ENCODE measurements at regions not wholly inside any gene's neighbourhood (a gene's known extent, or its start where the extent isn't known, plus 50 kb on each side); places are given as distances from the start of the nearest gene placed in this dataset.
"Not testable (repeated sequence)": the region's sequence is repeated elsewhere in the genome, so short reads cannot be mapped to it uniquely, and the experiment has no call there.

DNA sequence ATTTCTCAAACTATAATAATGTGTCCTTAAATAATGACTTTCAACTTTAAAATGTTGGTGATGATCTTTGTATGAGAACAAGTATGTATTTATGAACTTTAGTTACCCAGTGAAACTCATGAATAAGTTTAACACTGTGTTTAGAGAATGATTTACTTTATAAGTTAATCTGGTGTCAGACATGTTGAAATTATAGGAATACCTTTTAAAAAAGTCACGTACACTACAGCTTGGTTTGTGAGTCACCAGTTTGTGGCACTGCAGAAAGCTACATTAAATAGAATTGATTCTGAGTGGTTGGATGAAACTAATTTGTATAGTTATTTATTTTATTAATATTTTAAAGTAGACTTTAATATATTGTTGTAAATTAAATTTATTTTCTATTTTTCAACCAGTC is 1366.2 kb upstream of the PCDH20 start:
- DNase-seq = no peak

GRCh38 chr13:62779161-62779560 is 1363.5 kb upstream of the PCDH20 start:
- no peak for DNase-seq

GRCh38 chr13:62767473-62767872 is 1351.8 kb upstream of the PCDH20 start:
- DNase-seq = no peak

- DNase-seq = no peak
Observed at GRCh38 chr13:62760724-62761123, 1345.1 kb upstream of the PCDH20 start.

GRCh38 chr13:62747629-62748028 is 1332.0 kb upstream of the PCDH20 start:
- peak; percentile 80 for DNase-seq

- DNase-seq = peak; percentile 63
Observed at GRCh38 chr13:62747152-62747551, 1331.5 kb upstream of the PCDH20 start.

GRCh38 chr13:62729746-62730145 is 1314.1 kb upstream of the PCDH20 start:
- not testable (repeated sequence) for DNase-seq

DNA sequence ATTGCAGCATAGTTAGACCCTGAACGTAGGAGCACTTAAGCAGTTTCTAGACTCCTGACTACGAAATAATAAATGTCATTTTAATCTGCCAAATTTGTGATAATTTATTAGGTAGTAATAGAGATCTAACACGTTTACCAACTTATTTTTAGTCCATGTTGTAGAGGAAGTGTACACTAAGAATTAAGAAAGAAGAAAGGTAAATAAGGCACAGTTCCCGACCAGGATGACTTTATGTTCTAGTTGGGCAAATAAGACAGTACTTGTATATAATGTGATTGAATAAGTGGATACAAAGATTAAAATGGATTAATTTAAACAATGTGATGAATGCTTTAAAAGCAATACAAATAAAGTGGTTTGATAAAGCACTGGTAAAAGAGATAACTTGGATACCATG is 1306.2 kb upstream of the PCDH20 start:
- DNase-seq = no peak

- DNase-seq = not testable (repeated sequence)
Observed at GRCh38 chr13:62711948-62712347, 1296.3 kb upstream of the PCDH20 start.

DNA sequence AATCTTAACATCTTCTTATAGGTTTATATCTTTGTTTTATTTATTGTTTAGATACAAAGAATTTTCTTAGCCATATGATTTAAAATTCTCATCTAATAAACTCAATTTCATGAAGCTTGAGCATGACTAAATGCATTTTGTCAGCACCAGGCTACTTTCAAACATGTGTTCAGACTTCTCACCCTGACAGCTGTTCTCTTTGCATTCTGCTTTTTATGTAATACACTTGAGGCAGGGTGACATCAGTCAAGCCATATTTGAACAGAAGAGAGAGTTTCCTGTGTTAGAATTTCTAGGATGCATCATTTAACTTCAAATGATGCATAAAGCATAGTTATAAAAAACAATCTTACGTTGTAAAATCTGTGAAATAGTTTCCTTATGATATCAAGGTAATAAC is 1295.1 kb upstream of the PCDH20 start:
- DNase-seq = no peak

- DNase-seq = no peak
Observed at GRCh38 chr13:62706048-62706447, 1290.4 kb upstream of the PCDH20 start.

DNA sequence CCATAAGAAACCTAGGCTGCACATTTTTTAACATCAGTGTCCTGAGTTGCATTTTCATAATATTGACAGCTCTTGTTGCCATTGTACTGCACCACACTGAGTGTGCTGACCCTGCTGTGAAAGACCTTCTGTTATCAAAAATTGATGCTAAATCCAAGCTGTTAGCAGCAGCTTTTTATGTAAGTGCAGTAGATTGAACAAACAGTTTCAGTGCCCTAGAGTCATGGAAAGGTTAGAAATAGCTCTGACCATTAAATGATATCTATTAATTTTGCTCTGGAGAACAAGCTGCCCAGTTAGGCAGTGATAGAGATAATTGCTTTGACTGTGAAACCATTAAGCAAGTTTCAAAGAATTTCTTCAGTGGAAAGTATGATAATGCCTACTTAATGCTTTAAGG is 1289.2 kb upstream of the PCDH20 start:
- no peak for DNase-seq

GRCh38 chr13:62702502-62702901 is 1286.9 kb upstream of the PCDH20 start:
- DNase-seq = no peak

GRCh38 chr13:62697701-62698100 is 1282.1 kb upstream of the PCDH20 start:
- DNase-seq = no peak

DNA sequence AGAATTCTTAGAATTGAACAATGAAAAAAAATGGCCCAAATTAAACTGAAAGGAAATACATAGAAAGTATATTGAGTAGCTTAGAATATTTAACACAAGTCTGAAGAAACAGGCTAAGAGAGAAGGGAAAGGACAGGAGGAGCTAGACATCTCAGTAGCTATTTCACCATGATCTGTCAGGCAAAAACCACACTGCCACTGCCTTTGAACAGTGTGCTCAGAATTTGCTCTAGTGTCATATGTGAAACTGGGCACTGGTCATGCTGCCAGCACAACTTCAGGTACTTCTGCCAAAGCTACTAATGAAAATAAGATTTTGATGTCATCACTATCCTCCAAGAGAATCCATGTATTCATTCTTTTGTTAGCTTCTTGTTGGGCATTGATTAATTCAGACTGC is 1280.8 kb upstream of the PCDH20 start:
- no peak for DNase-seq

GRCh38 chr13:62687732-62688131 is 1272.1 kb upstream of the PCDH20 start:
- no peak for DNase-seq

- DNase-seq = no peak
Observed at GRCh38 chr13:62684359-62684758, 1268.7 kb upstream of the PCDH20 start.

DNA sequence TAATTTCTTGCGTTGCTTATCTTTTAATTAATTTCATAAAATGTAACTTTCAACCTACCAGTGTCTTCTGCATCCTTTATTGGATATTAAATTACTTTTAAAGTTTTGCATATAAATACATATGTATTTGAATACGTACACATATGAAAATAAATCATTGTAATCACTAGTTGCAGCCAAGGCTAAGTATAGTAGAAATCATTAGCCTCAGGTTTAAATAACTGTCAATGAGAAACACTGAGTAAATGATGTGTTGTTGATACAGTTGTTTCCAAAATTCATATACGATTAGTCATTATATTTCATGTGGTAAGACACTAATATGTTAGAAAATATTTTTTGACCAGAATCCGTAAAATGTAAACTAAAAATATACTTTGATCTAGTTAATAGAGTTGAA is 1267.1 kb upstream of the PCDH20 start:
- no peak for DNase-seq

- no peak for DNase-seq
Observed at GRCh38 chr13:62678039-62678438, 1262.4 kb upstream of the PCDH20 start.

- DNase-seq = no peak
Observed at GRCh38 chr13:62663767-62664166, 1248.1 kb upstream of the PCDH20 start.

DNA sequence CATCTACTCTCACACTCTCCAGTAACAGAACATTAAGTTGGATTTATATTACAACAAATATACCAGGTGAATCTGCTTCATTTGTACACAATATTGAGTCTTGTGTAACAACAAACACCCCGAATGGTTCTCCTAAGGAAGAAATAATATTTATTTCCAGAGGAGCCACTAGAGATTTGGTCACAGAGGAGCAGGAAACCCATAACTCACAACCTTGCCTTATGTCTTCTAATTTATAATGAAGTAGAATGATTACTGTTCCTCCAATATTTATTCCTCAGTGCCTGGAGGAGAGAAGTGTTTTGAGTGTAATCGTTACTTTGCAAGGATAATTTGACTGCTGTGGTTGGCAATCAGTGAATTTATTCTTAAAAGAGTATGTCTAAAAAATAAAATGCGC is 1243.7 kb upstream of the PCDH20 start:
- DNase-seq = no peak

DNA sequence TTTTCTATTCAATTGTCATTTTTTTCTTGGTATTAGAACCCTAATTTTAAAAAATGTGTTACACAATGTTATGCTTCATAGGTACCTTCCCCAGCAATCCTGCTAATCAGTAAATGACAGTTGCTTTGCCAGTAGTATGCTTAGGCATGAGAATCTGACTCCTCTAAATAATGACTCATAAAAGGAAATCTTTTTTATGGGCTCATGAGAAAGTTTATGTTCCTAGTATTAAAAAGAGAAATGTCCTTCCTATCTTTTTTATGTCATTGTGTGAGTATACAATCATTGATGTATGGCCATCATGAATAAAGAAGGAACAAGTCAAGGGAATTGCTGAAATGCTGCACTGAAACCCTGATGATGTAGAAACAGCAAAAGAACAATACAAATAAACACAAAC is 1237.7 kb upstream of the PCDH20 start:
- no peak for DNase-seq

DNA sequence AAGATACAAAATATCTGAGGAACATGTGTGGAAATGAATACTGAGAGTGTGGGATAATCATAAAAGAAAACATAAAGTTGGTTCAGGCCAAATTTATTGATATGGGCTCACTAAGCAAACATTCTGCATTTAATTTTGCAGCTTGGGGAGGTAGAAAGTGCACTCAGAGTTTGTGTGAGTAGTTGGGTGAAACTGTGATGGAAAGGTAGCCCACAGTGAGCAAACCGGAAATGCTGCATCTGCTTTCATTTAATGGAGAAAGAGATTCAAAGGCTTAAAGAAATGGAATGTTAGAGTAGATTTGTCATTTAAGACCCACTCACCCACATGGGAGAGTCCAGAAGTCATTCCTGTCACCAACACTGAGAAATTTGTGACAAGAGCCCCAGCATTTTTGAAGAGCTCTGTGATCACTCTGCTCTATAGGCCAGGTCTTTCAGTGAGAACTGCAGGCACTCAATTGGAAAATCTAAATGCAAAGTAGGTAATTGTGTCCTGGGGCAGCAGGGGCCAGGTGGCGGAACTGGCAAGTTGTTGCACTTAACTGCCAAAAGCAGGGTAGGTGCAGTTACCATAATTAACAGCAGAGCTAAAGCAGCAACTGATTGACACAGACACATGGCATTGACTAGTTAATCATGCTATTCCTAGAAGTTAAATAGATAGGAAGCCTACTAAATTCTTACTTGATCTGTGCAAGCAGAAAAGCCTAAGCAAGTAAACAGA is 1228.3 kb upstream of the PCDH20 start:
- DNase-seq = peak; percentile 65

GRCh38 chr13:62643007-62643483 is 1227.4 kb upstream of the PCDH20 start:
- DNase-seq = peak; percentile 90

GRCh38 chr13:62635161-62635560 is 1219.5 kb upstream of the PCDH20 start:
- DNase-seq = no peak
